ENCODE measurements at regions not wholly inside any gene's neighbourhood (a gene's known extent, or its start where the extent isn't known, plus 50 kb on each side); places are given as distances from the start of the nearest gene placed in this dataset.

GRCh38 chr7:46285878-46286277 lies 364.8 kb upstream of the IGFBP3 start:
- Histone ChIP-seq H3K9me3 (ENCODE audit: low read length) (no peaks in the 10 kb centered on the region), H3K27ac (ENCODE audit: low read depth, low read length, poor library complexity, severe bottlenecking) (no peak overlapping the region), H2AFZ (ENCODE audit: low read length) (no peak overlapping the region), H3K4me2 (ENCODE audit: low read length) (no peak overlapping the region), H3K4me3 (ENCODE audit: low read depth, low read length, poor library complexity, severe bottlenecking) (no peak overlapping the region), H3K4me1 (ENCODE audit: insufficient read depth, low read length, poor library complexity, severe bottlenecking) (no peaks in the 10 kb centered on the region), H3K9me2 (ENCODE audit: insufficient read depth, low read length) (no peaks in the 10 kb centered on the region), H3K79me2 (ENCODE audit: insufficient read depth, low read depth, low read length) (no peaks in the 10 kb centered on the region), H3K36me3 (ENCODE audit: insufficient read depth, low read length) (no peaks in the 10 kb centered on the region), H4K20me1 (ENCODE audit: insufficient read depth, low read length) (no peaks in the 10 kb centered on the region)
- ChIA-PET CTCF (ENCODE audit: unreplicated experiment) (no interaction called here), POLR2A (interaction anchor here (0.6 to 1.3 kb wide), 2 partner anchors 14 to 1616 kb away, joined by 3 read pairs; no protein-coding TSS in a partner anchor)
- TF ChIP-seq EZH2phosphoT487 (IDR thresholded peaks at IDR 0.05; ENCODE audit: borderline replicate concordance, low read depth, low read length) (no peak), CTCF (conservative IDR thresholded peaks at IDR 0.05; ENCODE audit: low read length) (no peak)
- DNase-seq (ENCODE audit: low spot score): no peak
- intact Hi-C loops (cut with micrococcal nuclease; ENCODE audit: unreplicated experiment): loop anchor here (10.0 kb wide), 1 partner anchor 59 kb away; no protein-coding TSS in a partner anchor
- BruUV-seq (replicated peaks): no TSS peak

- no peak for DNase-seq (ENCODE audit: low spot score)
- BruUV-seq (replicated peaks): no TSS peak
- no peak overlapping the region for H2AFZ ChIP-seq (ENCODE audit: low read length)
- H3K36me3 ChIP-seq (ENCODE audit: insufficient read depth, low read length): no peaks in the 10 kb centered on the region
- CTCF ChIA-PET (ENCODE audit: unreplicated experiment): no interaction called here
- H3K79me2 ChIP-seq (ENCODE audit: insufficient read depth, low read depth, low read length): no peaks in the 10 kb centered on the region
- H3K27ac ChIP-seq (ENCODE audit: low read depth, low read length, poor library complexity, severe bottlenecking): no peak overlapping the region
- no peaks in the 10 kb centered on the region for H3K9me2 ChIP-seq (ENCODE audit: insufficient read depth, low read length)
- TF ChIP-seq CTCF (conservative IDR thresholded peaks at IDR 0.05; ENCODE audit: low read length): no peak
- no peak for TF ChIP-seq EZH2phosphoT487 (IDR thresholded peaks at IDR 0.05; ENCODE audit: borderline replicate concordance, low read depth, low read length)
- H4K20me1 ChIP-seq (ENCODE audit: insufficient read depth, low read length): no peaks in the 10 kb centered on the region
- H3K4me2 ChIP-seq (ENCODE audit: low read length): no peak overlapping the region
- no peaks in the 10 kb centered on the region for H3K4me1 ChIP-seq (ENCODE audit: insufficient read depth, low read length, poor library complexity, severe bottlenecking)
- H3K4me3 ChIP-seq (ENCODE audit: low read depth, low read length, poor library complexity, severe bottlenecking): no peak overlapping the region
- POLR2A ChIA-PET: interaction anchor here (0.8 kb wide), 1 partner anchor 71 kb away, joined by 3 read pairs; no protein-coding TSS in a partner anchor
- intact Hi-C loops (cut with micrococcal nuclease; ENCODE audit: unreplicated experiment): loop anchor here (10.0 kb wide), 1 partner anchor 61 kb away; no protein-coding TSS in a partner anchor
- no peaks in the 10 kb centered on the region for H3K9me3 ChIP-seq (ENCODE audit: low read length)
These were observed 362.8 kb upstream of the IGFBP3 start for GRCh38 chr7:46283852-46284251.

- H3K4me1 ChIP-seq (ENCODE audit: insufficient read depth, low read length, poor library complexity, severe bottlenecking): no peaks in the 10 kb centered on the region
- no peak overlapping the region for H3K4me3 ChIP-seq (ENCODE audit: low read depth, low read length, poor library complexity, severe bottlenecking)
- ChIA-PET CTCF (ENCODE audit: unreplicated experiment) (no interaction called here), POLR2A (interaction anchor here (0.6 kb wide), 2 partner anchors 285 to 380 kb away, joined by 3 to 4 read pairs; no protein-coding TSS in a partner anchor)
- H2AFZ ChIP-seq (ENCODE audit: low read length): no peak overlapping the region
- H3K36me3 ChIP-seq (ENCODE audit: insufficient read depth, low read length): no peaks in the 10 kb centered on the region
- intact Hi-C loops (cut with micrococcal nuclease; ENCODE audit: unreplicated experiment): loop anchor here (10.0 kb wide), 1 partner anchor 63 kb away; no protein-coding TSS in a partner anchor
- BruUV-seq (replicated peaks): no TSS peak
- H3K4me2 ChIP-seq (ENCODE audit: low read length): no peak overlapping the region
- H3K9me2 ChIP-seq (ENCODE audit: insufficient read depth, low read length): no peaks in the 10 kb centered on the region
- DNase-seq (ENCODE audit: low spot score): no peak
- H3K9me3 ChIP-seq (ENCODE audit: low read length): no peaks in the 10 kb centered on the region
- H4K20me1 ChIP-seq (ENCODE audit: insufficient read depth, low read length): no peaks in the 10 kb centered on the region
- TF ChIP-seq EZH2phosphoT487 (IDR thresholded peaks at IDR 0.05; ENCODE audit: borderline replicate concordance, low read depth, low read length): no peak
- no peak for TF ChIP-seq CTCF (conservative IDR thresholded peaks at IDR 0.05; ENCODE audit: low read length)
- no peak overlapping the region for H3K27ac ChIP-seq (ENCODE audit: low read depth, low read length, poor library complexity, severe bottlenecking)
- H3K79me2 ChIP-seq (ENCODE audit: insufficient read depth, low read depth, low read length): no peaks in the 10 kb centered on the region
These were observed 361.1 kb upstream of the IGFBP3 start for GRCh38 chr7:46282155-46282554.
